HG03039 (cell line): ENCODE measurements at regions not wholly inside any gene's neighbourhood (a gene's known extent, or its start where the extent isn't known, plus 50 kb on each side); places are given as distances from the start of the nearest gene placed in this dataset.

Experiments used
- ATAC-seq: cut with Tn5 transposase; IDR thresholded peaks from one replicate; pipeline ENCODE4 v1.9.1; 2021; ENCODE audit warnings: mild to moderate bottlenecking, moderate library complexity; ENCODE audit not compliant: unreplicated experiment

DNA sequence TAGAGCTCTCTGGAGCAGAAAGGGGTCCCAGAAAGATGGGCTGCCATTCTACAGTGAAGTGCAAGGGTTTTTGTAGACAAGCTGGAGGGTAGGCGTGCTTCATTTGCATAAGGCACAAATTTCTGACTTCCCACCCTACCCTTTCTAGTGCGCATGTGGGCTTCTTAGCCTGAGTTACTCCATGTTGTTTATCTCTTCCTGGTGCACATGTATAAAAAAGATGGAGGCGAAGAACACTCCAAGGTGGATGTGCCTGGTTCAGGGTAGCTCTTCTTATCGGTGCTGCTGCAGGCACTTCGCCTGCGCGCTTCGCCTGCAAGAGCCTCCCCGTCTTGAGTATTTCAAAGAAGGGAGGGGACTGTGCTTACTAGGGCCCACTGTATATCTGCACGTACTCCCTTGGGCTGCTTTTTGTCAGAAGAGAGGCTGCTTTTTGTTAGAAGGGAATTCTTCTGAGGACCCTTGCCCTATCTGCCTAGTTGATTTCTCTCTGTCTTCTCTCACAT, 1047.3 kb upstream of the CNTN5 start:
- ATAC-seq: no peak

DNA sequence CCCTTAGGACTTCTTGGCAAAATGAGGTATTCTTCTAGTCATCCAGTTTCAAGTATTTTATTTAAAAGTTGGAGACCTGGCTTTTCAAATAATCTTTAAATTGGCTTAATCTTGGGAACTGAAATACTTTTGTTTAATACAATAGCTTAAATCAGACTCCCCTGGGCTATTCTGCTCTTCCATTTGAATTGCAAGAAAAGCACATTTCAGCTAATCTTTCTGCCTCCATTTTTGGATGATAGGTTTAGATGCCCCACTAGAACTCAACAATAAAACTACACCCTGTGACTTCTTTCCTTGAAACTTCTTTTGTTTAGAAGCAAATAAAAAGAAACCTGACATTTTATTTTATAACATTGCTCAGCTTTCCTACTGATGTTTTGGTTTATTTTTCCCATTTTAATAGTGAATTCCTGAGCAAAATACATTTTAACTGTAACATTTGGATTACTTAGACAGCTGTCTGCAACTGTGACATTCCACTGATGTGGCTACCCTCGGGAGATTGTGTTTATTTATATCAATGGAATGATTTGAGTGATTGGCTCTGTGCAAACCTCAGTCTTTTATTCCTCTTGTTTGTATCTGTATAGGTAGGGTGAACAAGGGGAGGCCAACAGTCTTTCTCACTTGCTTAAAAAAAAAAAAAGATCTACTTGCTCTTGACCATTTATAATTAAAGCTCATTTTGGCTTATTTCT, 1045.8 kb upstream of the CNTN5 start:
- ATAC-seq: no peak

- ATAC-seq: no peak
These were observed 1043.0 kb upstream of the CNTN5 start for GRCh38 chr11:97977726-97978125.

- ATAC-seq: no peak
These were observed 1041.0 kb upstream of the CNTN5 start for GRCh38 chr11:97979741-97980140.

DNA sequence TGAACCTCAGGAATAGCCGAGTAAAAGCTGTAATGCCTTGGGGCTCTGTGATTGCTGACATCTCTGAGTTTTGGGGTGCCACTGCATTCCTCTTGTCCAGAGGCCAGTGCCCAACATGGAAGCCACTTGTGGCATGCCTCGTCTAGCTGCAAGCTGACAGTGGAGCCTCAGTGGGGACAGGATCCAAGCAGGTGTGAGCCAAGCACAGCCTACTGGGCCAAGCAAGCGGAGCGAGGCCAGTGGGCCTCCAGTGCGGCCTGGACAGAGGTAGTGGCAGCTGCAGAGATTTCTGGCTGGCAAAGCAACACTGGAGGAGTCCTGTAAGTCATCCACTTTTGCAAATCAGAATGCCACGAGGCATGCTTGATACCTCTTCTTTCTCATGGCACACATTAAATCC, 1038.2 kb upstream of the CNTN5 start:
- ATAC-seq: no peak

DNA sequence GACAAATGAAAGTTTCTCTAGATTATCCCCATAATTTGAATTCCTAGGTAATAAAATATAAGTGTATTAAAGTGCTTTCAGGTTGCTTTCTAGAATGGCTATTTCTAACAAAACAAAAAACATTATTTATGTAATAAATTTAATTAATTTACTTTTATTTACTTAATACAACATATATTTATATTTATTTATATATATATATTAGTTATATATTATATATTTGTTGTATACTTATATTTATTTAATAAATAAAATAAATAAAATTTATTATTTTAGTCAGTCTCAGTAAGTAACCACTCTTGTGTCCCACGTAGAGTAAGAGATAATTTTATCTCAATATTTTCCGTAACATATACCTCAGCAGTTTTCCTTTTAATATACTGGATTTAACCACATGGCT, 1031.6 kb upstream of the CNTN5 start:
- ATAC-seq: no peak

DNA sequence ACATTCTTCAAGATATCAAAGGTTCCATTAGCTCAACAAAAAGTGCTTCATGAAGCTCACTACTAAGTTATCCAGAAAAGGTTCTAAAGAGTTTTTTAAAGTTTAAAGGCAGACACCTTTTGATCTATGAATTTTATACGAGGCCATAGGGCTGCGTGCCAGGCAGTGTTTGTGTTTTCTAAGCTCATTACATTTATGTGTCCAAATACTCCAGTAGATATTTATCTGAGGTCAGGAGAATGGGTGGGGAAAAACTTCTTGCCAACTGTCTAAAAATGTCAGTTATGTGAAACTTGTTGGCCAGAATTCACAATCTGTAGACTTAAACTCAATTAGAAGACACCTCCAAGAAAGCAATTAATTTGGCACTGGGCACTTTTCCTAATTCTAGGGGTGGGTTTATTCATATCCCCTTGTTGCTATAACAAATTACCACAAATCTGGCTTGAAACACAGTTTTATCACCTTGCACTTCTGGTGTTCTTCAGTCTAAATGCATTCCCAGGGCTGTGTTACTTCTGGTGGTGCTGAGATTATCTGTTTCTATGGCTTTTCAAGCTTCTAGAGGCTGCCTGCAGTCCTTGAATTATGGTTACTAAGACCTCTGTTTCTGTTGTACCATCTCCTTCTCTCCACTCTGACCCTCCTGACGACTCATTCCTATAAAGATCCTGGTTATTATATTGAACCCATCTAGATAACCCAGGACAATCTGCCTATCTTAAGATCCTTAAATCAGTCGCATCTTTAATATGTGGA, 1030.4 kb upstream of the CNTN5 start:
- ATAC-seq: no peak

GRCh38 chr11:97993562-97993961, 1027.2 kb upstream of the CNTN5 start:
- no peak for ATAC-seq

DNA sequence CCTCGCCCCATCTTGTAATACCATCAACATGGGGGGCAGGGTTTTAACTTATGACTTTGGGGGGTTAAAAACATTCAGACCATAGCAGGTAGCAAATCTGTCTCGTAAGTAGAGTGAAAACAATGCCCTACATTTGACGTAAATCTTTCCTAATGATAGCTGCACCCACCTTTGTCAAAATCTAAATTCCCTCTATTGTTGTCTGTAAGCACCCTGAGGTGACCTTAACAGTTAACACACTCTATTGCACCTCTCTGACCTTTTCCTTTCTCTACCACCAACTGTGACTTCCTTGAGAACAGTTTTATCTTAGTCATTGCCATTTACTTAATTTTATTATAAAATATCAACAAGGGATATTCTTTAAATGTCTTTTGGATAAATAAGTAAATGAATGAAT, 1024.9 kb upstream of the CNTN5 start:
- ATAC-seq: no peak

DNA sequence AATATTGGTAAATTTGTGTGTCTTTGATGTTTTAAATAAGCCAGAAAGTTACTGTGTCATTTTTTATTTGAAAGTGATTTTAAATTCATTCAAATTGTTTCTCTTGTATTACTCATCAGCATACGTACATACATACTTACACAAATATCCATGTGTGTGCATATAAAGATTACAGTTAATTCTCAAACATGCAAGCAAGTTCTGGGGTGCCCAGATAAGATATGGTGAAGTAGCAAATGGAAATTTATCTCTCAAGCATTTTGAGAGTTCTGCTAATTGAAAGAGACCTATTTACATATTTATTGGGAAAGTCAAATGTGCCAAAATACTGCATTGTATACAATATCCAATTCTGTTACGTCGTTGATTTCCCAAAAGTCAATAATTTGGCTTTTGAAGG, 1024.0 kb upstream of the CNTN5 start:
- ATAC-seq: no peak

DNA sequence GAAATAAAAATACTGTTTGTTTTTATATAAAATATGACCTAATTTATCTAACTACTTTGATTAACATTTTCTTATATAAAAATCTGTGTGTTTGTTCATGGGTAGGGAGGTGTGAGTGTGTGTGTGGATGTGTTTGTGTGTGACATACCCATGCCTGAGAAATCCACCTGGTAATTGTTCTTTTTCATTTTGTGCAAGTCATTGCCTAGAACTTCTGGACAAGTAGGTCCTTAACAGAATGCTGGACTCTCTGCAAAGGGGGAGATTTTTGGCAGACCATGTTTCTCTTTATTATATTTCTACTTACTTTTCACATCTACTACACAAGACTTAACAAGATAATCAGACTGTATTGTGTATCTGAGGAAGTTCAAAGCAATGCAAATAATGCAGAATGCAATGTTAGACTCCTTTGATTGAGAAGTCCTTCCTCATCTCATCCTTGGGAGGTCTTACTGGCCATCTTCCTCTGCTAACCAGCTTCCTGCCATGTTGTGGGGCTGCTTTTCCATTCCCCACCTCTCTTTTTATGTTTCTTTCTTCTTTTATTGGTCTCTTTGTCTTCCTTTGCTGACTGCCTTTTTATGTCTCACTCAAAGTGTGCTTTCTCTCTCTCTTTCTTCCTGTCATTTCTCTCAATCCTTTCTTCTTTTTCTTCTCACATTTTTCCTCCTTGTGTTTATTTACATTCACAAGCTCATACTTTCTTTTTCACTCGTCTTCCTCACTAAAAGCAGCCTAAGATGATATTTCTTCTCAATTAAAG, 1017.0 kb upstream of the CNTN5 start:
- no peak for ATAC-seq

DNA sequence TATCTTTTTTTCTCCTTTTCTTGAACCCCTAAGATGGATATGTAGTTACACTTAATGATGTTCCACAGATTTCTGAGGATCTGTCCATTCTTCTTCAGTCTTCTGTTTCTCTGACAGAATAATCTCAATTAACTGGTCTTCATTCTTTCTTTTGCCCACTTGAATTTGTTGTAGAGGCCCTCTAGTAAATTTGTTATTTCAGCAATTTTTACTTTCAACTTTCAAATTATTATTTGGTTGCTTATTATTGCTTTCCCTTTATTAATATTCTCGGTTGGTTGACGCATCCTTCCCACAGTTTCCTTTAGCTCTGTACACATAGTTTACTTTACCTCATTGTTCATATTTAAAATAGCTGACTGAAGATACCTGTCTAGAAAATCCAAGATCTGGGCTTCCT, 1013.7 kb upstream of the CNTN5 start:
- no peak for ATAC-seq

DNA sequence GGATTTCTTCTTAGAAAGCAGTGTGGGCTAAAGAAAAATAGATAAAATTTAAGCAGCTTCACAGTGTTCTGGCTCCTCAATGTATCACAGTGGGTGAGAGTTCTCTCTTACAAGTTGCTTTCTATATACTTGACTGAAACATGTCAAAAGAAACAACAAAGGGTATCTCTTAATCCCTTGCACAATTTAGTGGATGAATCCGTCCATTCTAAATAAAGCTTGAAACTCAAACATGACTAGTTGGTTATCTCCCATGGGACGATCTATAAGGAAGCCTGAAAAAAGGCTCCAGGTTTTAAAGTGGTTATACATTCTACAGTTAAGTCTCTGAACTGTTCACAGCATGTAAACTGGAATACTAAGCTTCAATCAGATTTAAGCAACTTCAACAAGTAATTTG, 993.1 kb upstream of the CNTN5 start:
- ATAC-seq: no peak

DNA sequence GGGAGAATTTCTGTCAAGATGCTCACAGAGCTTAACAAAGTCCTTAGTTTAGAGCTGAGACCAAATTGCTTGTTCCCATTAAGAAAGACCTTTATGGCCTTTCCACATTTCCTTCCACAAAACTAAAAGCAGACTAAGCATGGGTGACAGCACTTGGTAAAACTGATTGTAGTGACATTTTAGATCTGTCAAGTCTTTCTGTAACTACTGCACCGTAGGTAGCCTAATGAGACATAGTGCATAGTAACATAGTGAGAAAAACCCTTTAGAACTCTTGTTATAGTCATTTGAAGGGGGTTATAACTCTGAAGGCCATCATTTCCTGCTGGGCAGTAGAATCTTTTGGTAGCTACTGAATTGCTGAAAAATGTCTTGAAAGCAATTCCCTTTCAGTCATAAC, 990.9 kb upstream of the CNTN5 start:
- no peak for ATAC-seq

DNA sequence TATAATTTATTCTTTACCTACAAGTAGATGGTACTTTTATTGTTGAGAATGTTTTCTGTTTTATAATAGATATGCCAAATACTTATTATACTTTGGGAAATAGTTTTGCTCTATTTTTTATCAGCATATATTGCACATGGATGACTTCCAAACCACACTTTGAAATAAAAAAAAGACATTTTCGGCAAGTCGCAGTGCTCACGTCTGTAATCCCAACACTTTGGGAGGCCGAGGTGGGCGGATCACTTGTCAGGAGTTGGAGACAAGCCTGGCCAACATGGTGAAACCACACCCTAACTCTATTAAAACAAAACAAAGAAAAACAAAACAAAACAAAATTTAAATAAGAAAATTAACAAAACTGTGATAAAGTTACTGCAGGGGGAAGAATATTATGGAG, 983.9 kb upstream of the CNTN5 start:
- no peak for ATAC-seq

- ATAC-seq: no peak
These were observed 980.5 kb upstream of the CNTN5 start for GRCh38 chr11:98040061-98040808.

DNA sequence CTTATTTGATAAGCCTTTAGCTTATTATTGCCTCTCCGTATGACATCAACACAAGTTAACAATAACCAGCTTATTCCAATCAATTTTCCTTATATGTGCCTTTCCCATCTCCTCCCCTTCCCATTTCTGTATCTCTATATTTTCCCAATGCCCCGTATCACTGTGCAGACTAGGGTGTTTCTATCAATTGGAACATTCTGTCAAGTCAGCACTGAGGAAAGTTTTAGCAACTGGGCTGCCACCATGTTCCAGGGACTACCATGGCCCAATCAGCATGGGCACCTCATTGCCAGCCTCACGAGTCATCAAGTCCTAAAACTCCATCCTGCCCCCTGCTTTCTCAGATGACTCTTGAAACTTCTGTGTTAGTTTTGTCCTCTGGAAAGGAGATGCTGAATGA, 973.1 kb upstream of the CNTN5 start:
- no peak for ATAC-seq

- no peak for ATAC-seq
These were observed 966.9 kb upstream of the CNTN5 start for GRCh38 chr11:98053851-98054250.

DNA sequence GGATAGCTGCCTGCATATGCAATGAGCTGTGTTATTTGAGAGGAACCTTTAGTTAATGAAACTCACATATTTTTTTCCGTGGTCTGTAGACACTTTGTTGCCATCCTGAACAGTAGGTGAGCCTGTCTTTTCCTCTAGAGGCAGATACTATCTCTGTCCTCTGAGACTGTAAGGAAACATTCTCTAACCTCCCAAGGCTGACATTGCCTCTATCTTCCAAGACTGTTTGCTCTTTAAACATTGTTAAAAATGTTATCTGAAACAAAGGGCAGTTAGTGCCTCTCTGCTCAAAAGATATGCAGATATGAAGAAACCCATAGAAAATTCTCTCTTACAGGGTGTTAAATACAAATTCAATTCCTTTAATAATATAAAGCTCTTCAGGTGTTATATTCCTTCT, 963.8 kb upstream of the CNTN5 start:
- ATAC-seq: no peak

DNA sequence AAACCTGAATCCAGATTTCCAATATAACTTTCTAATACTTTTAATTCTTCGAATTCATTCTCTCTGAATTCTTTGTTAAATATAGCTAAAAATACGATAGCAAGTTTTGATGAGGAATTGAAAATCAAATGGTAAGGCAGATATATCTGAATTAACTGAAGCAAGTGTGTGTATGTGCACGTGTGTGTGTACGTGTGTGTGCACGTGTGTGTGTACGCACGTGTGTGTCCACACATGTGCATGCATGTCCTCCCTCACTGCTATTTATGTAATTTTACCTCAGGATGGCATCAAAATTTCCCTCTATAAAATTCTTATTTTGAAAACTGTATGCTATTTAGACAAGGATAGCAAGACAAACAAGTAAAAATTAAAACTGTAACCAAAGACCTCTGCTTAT, 961.3 kb upstream of the CNTN5 start:
- ATAC-seq: no peak

- ATAC-seq: no peak
These were observed 960.0 kb upstream of the CNTN5 start for GRCh38 chr11:98060759-98061158.
